ENCODE measurements at regions not wholly inside any gene's neighbourhood (a gene's known extent, or its start where the extent isn't known, plus 50 kb on each side); places are given as distances from the start of the nearest gene placed in this dataset.
"Not testable (repeated sequence)": the region's sequence is repeated elsewhere in the genome, so short reads cannot be mapped to it uniquely, and the experiment has no call there.

DNA sequence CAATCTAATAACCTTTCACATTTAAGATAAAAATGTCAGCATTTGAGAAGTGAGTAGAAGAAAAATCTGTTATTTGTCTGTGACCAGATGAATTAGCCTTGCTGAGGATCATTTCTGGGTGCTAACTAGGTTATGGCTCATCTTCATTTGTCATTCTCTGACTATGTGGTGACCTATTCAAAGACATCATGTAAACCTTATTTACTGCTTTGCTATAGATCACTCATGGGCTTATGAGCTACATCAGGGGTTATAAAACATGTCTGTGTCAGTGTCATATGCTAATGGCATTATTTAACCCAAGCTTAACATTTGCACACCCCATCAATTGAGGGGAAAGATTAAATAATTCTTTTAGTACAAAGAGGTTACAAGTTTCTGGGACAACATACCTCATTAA, 555.5 kb upstream of the CYLC2 start (continued):
- TF ChIP-seq KAT8 (CRISPR knock-in tag; IDR thresholded peaks at IDR 0.05) (no peak), BRD4 (CRISPR knock-in tag; IDR thresholded peaks at IDR 0.05) (no peak), RFX1 (IDR thresholded peaks at IDR 0.05) (no peak), U2AF1 (optimal IDR thresholded peaks at IDR 0.05; ENCODE audit: low read depth, low read length) (no peak)

DNA sequence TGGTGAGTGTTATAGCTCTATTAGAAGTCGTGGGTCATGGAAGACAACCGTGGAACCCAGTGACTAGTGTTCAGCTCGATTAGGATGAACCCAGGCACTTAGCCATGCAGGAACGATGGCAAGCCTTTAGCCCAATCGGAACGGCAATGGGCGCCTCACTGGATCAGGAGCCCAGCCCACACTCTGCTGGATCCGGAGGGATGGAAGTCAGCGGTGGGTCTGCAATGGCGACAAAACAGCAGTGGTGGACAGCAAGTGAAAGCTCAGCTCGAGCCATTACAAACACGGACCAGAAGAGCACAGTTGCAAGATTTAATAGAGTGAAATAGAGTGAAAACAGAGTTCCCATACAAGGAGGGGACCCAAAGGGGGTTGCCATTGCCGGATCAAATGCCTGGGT, 558.5 kb upstream of the CYLC2 start:
- in situ Hi-C loops (cut with HindIII; ENCODE audit: extremely low pct_ligation_motif_present, low pct_unique_long_range_greater_than_20kb); H3K27ac ChIP-seq (ENCODE audit: extremely low read length, insufficient read depth, low read length); H4K20me1 ChIP-seq (ENCODE audit: insufficient read depth, low read length); H3K4me3 ChIP-seq (replicated peaks in 1 of 3; ENCODE audit: insufficient read depth in 1 of 3, low read depth in 2 of 3, low read length in 3 of 3); BruUV-seq (replicated peaks); DNase-seq (ENCODE audit: low spot score); FAIRE-seq; ATAC-seq; H3K4me2 ChIP-seq (ENCODE audit: low read depth, low read length); H3K4me1 ChIP-seq (ENCODE audit: insufficient read depth, low read length); CTCF ChIA-PET (ENCODE audit: low intra/inter-chr PET ratio, low total read pairs); H3K79me2 ChIP-seq (ENCODE audit: insufficient read depth, low read length); intact Hi-C loops (cut with micrococcal nuclease; ENCODE audit: unreplicated experiment); H3K9ac ChIP-seq (ENCODE audit: insufficient read depth, low read depth, low read length); H2AFZ ChIP-seq (ENCODE audit: low read length); H3K27me3 ChIP-seq (ENCODE audit: control insufficient read depth in 1 of 2, insufficient read depth in 2 of 2, low read length in 2 of 2); H3K9me3 ChIP-seq (ENCODE audit: low read length); H3K36me3 ChIP-seq (replicated peaks in 1 of 2; ENCODE audit: control insufficient read depth in 1 of 2, insufficient read depth in 2 of 2, low read length in 2 of 2); POLR2A ChIA-PET: not testable (repeated sequence)
- 6% methylated on average over 9 of the region's 13 CpGs for WGBS (ENCODE audit: low lambda C conversion rate)

DNA sequence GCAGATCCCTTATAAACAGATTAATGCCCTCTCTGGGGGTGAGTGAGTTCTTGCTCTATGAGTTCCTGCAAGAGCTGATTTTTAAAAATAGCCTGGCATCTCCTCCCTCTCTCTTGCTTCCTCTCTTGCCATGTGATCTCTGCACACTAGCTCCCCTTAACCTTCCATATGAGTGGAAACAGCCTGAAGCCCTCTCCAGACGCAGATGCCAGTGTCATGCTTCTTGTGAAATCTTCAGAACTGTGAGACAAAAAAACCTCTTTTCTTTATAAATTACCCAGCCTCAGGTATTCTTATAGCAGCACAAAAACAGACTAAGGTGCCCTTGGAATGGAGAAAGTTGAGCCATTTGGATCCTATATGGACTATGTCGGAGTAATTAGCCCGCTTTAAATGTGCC, 559.7 kb upstream of the CYLC2 start:
- BruUV-seq (replicated peaks), result no TSS peak
- no peaks in the 10 kb centered on the region for H4K20me1 ChIP-seq (ENCODE audit: insufficient read depth, low read length)
- H3K9ac ChIP-seq (ENCODE audit: insufficient read depth, low read depth, low read length), result no peak overlapping the region
- ChIA-PET POLR2A (no interaction called here), CTCF (ENCODE audit: low intra/inter-chr PET ratio, low total read pairs) (no interaction called here)
- no peaks in the 10 kb centered on the region for H3K4me1 ChIP-seq (ENCODE audit: insufficient read depth, low read length)
- no peak overlapping the region for H3K27ac ChIP-seq (ENCODE audit: extremely low read length, insufficient read depth, low read length)
- no peaks in the 10 kb centered on the region for H3K27me3 ChIP-seq (ENCODE audit: control insufficient read depth in 1 of 2, insufficient read depth in 2 of 2, low read length in 2 of 2)
- FAIRE-seq, result no peak
- intact Hi-C loops (cut with micrococcal nuclease; ENCODE audit: unreplicated experiment) (no loop called here), in situ Hi-C loops (cut with HindIII; ENCODE audit: extremely low pct_ligation_motif_present, low pct_unique_long_range_greater_than_20kb) (no loop called here)
- H3K4me2 ChIP-seq (ENCODE audit: low read depth, low read length), result no peak overlapping the region
- DNase-seq (ENCODE audit: low spot score), result no peak
- H3K9me3 ChIP-seq (ENCODE audit: low read length), result no peaks in the 10 kb centered on the region
- H2AFZ ChIP-seq (ENCODE audit: low read length), result no peak overlapping the region
- no peaks in the 10 kb centered on the region for H3K79me2 ChIP-seq (ENCODE audit: insufficient read depth, low read length)
- ATAC-seq, result no peak
- no peaks in the 10 kb centered on the region for H3K36me3 ChIP-seq (replicated peaks in 1 of 2; ENCODE audit: control insufficient read depth in 1 of 2, insufficient read depth in 2 of 2, low read length in 2 of 2)
- H3K4me3 ChIP-seq (replicated peaks in 1 of 3; ENCODE audit: insufficient read depth in 1 of 3, low read depth in 2 of 3, low read length in 3 of 3), result no peak overlapping the region
- WGBS (ENCODE audit: low lambda C conversion rate), result 5% methylated on average over 3 of the region's 3 CpGs
- no peak for TF ChIP-seq SNAPC2 (CRISPR knock-in tag; IDR thresholded peaks at IDR 0.05)
- no peak for TF ChIP-seq ZFP91 (CRISPR knock-in tag; IDR thresholded peaks at IDR 0.05; ENCODE audit: borderline replicate concordance)
- TF ChIP-seq, protein P1, sequence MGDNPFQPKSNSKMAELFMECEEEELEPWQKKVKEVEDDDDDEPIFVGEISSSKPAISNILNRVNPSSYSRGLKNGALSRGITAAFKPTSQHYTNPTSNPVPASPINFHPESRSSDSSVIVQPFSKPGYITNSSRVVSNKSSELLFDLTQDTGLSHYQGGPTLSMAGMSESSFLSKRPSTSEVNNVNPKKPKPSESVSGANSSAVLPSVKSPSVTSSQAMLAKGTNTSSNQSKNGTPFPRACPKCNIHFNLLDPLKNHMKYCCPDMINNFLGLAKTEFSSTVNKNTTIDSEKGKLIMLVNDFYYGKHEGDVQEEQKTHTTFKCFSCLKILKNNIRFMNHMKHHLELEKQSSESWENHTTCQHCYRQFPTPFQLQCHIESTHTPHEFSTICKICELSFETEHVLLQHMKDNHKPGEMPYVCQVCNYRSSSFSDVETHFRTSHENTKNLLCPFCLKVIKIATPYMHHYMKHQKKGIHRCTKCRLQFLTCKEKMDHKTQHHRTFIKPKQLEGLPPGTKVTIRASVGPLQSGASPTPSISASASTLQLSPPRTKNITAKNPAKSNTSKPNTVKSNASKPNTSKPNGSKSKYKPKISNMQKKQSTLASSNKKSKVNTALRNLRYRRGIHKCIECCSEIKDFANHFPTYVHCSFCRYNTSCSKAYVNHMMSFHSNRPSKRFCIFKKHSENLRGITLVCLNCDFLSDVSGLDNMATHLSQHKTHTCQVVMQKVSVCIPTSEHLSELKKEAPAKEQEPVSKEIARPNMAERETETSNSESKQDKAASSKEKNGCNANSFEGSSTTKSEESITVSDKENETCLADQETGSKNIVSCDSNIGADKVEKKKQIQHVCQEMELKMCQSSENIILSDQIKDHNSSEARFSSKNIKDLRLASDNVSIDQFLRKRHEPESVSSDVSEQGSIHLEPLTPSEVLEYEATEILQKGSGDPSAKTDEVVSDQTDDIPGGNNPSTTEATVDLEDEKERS (CRISPR knock-in tag; IDR thresholded peaks at IDR 0.05), result no peak

Measured in HepG2 (cell line).